Activated CD4-positive, alpha-beta memory T cell treated with anti-CD3 and anti-CD28 coated beads for 36 hours (primary cell): ENCODE measurements at regions not wholly inside any gene's neighbourhood (a gene's known extent, or its start where the extent isn't known, plus 50 kb on each side); places are given as distances from the start of the nearest gene placed in this dataset.
A peak's percentile ranks its signal among the peaks of the same experiment; 100 is the strongest.
"Not testable (repeated sequence)": the region's sequence is repeated elsewhere in the genome, so short reads cannot be mapped to it uniquely, and the experiment has no call there.

Experiments used
- CTCF ChIA-PET: fragments of 350-600 bp; sonication (Branson Sonifier 250); formaldehyde crosslinking; loops from one replicate; lab custom pipeline; 2021; ENCODE audit warnings: antibody characterized with exemption, inconsistent platforms; lab: Charles Lee
- POLR2A ChIA-PET: fragments of 350-600 bp; sonication (Branson Sonifier 250); formaldehyde crosslinking; loops from one replicate; lab custom pipeline; 2021; ENCODE audit warnings: antibody characterized with exemption; lab: Charles Lee
- DNase-seq: peaks from one replicate; pipeline ENCODE4 v3.0.0-alpha.2; 2020
- H3K27ac Mint-ChIP-seq: one replicate; pipeline ENCODE4 v1.8.0; 2021; ENCODE audit warnings: mixed read lengths
- H3K27me3 Mint-ChIP-seq: one replicate; pipeline ENCODE4 v1.8.0; 2021; ENCODE audit warnings: mixed read lengths
- H3K36me3 Mint-ChIP-seq: one replicate; pipeline ENCODE4 v1.8.0; 2021; ENCODE audit warnings: mixed read lengths
- H3K4me1 Mint-ChIP-seq: one replicate; pipeline ENCODE4 v1.8.0; 2021; ENCODE audit warnings: low read depth, mixed read lengths
- H3K4me3 Mint-ChIP-seq: one replicate; pipeline ENCODE4 v1.8.0; 2021; ENCODE audit warnings: mild to moderate bottlenecking, mixed read lengths
- H3K9me3 Mint-ChIP-seq: one replicate; pipeline ENCODE4 v1.8.0; 2021; ENCODE audit warnings: mixed read lengths
- intact Hi-C: fragments of 100-400 bp; cut with micrococcal nuclease; formaldehyde crosslinking; loops from one replicate; pipeline ENCODE4 v1.15.1; 2023

- H3K27me3 Mint-ChIP-seq, H3K27ac Mint-ChIP-seq, H3K9me3 Mint-ChIP-seq, DNase-seq, CTCF ChIA-PET, intact Hi-C loops, H3K36me3 Mint-ChIP-seq: not testable (repeated sequence)
- Mint-ChIP-seq H3K4me3 (peak overlapping the region; percentile 68), H3K4me1 (peaks cover 12% of the 10 kb centered on the region)
- POLR2A ChIA-PET, result interaction anchor here (1.0 kb wide), 1 partner anchor 30 kb away, joined by 5 read pairs; no protein-coding TSS in a partner anchor
Observed at GRCh38 chr10:3653303-3653702, 131.7 kb downstream of the KLF6 start.

- ChIA-PET CTCF (no interaction called here), POLR2A (interaction anchor here (1.0 to 1.1 kb wide), 4 partner anchors 30 to 129 kb away, joined by 3 to 5 read pairs (median 3); no protein-coding TSS in a partner anchor)
- peak; percentile 69 for DNase-seq
- Mint-ChIP-seq H3K4me3 (peak overlapping the region; percentile 68), H3K27ac (no peak overlapping the region), H3K9me3 (no peaks in the 10 kb centered on the region), H3K36me3 (no peaks in the 10 kb centered on the region), H3K27me3 (peaks cover 8% of the 10 kb centered on the region), H3K4me1 (peaks cover 12% of the 10 kb centered on the region)
- intact Hi-C loops, result no loop called here
Observed at GRCh38 chr10:3652886-3653285, 132.1 kb downstream of the KLF6 start.

- Mint-ChIP-seq H3K9me3 (no peaks in the 10 kb centered on the region), H3K27ac (no peak overlapping the region), H3K36me3 (no peaks in the 10 kb centered on the region), H3K27me3 (peaks cover 8% of the 10 kb centered on the region), H3K4me3 (no peak overlapping the region), H3K4me1 (peaks cover 14% of the 10 kb centered on the region)
- DNase-seq, result no peak
- ChIA-PET POLR2A (interaction anchor here (1.0 to 1.1 kb wide), 4 partner anchors 29 to 130 kb away, joined by 3 to 5 read pairs (median 3); no protein-coding TSS in a partner anchor), CTCF (no interaction called here)
- intact Hi-C loops, result no loop called here
Observed at GRCh38 chr10:3651969-3652653, 132.9 kb downstream of the KLF6 start.

GRCh38 chr10:3648576-3648975 is 136.4 kb downstream of the KLF6 start:
- no peak for DNase-seq
- H3K27ac Mint-ChIP-seq, result no peak overlapping the region
- no peaks in the 10 kb centered on the region for H3K9me3 Mint-ChIP-seq
- H3K27me3 Mint-ChIP-seq, result no peaks in the 10 kb centered on the region
- peak overlapping the region; percentile 0 for H3K4me3 Mint-ChIP-seq
- no peaks in the 10 kb centered on the region for H3K36me3 Mint-ChIP-seq
- POLR2A ChIA-PET, result no interaction called here
- intact Hi-C loops, result no loop called here
- CTCF ChIA-PET, result no interaction called here
- H3K4me1 Mint-ChIP-seq, result peaks cover 9% of the 10 kb centered on the region

- H3K4me3 Mint-ChIP-seq, result no peak overlapping the region
- H3K27ac Mint-ChIP-seq, result no peak overlapping the region
- H3K4me1 Mint-ChIP-seq, result peaks cover 9% of the 10 kb centered on the region
- no peaks in the 10 kb centered on the region for H3K36me3 Mint-ChIP-seq
- intact Hi-C loops, result no loop called here
- H3K27me3 Mint-ChIP-seq, result no peaks in the 10 kb centered on the region
- ChIA-PET POLR2A (no interaction called here), CTCF (no interaction called here)
- DNase-seq, result no peak
- H3K9me3 Mint-ChIP-seq, result no peaks in the 10 kb centered on the region
Observed at GRCh38 chr10:3648170-3648569, 136.8 kb downstream of the KLF6 start.

GRCh38 chr10:3647074-3647473 is 137.9 kb downstream of the KLF6 start:
- Mint-ChIP-seq H3K36me3 (no peaks in the 10 kb centered on the region), H3K27ac (no peak overlapping the region), H3K4me3 (no peak overlapping the region), H3K9me3 (no peaks in the 10 kb centered on the region), H3K27me3 (no peaks in the 10 kb centered on the region), H3K4me1 (peaks cover 4% of the 10 kb centered on the region)
- ChIA-PET POLR2A (no interaction called here), CTCF (no interaction called here)
- intact Hi-C loops, result no loop called here
- DNase-seq, result peak; percentile 29

- ChIA-PET CTCF (no interaction called here), POLR2A (no interaction called here)
- DNase-seq, result no peak
- H3K9me3 Mint-ChIP-seq, result no peaks in the 10 kb centered on the region
- H3K27me3 Mint-ChIP-seq, result no peaks in the 10 kb centered on the region
- peaks cover 4% of the 10 kb centered on the region for H3K4me1 Mint-ChIP-seq
- intact Hi-C loops, result no loop called here
- H3K4me3 Mint-ChIP-seq, result no peak overlapping the region
- no peak overlapping the region for H3K27ac Mint-ChIP-seq
- H3K36me3 Mint-ChIP-seq, result no peaks in the 10 kb centered on the region
Observed at GRCh38 chr10:3645406-3645805, 139.6 kb downstream of the KLF6 start.

GRCh38 chr10:3640816-3641215 is 144.2 kb downstream of the KLF6 start:
- no peak for DNase-seq
- Mint-ChIP-seq H3K27me3 (no peaks in the 10 kb centered on the region), H3K27ac (no peak overlapping the region), H3K9me3 (no peaks in the 10 kb centered on the region), H3K4me1 (no peaks in the 10 kb centered on the region), H3K36me3 (no peaks in the 10 kb centered on the region), H3K4me3 (no peak overlapping the region)
- intact Hi-C loops, result no loop called here
- ChIA-PET POLR2A (no interaction called here), CTCF (no interaction called here)

- no peaks in the 10 kb centered on the region for H3K27me3 Mint-ChIP-seq
- H3K9me3 Mint-ChIP-seq, result no peaks in the 10 kb centered on the region
- ChIA-PET CTCF (interaction anchor here (0.5 kb wide), 1 partner anchor 33 kb away, joined by 3 read pairs; no protein-coding TSS in a partner anchor), POLR2A (no interaction called here)
- no peak for DNase-seq
- intact Hi-C loops, result no loop called here
- H3K4me1 Mint-ChIP-seq, result no peaks in the 10 kb centered on the region
- no peak overlapping the region for H3K4me3 Mint-ChIP-seq
- no peak overlapping the region for H3K27ac Mint-ChIP-seq
- H3K36me3 Mint-ChIP-seq, result no peaks in the 10 kb centered on the region
Observed at GRCh38 chr10:3639546-3639945, 145.5 kb downstream of the KLF6 start.

GRCh38 chr10:3636356-3637181 is 148.4 kb downstream of the KLF6 start:
- no peak for DNase-seq
- no peak overlapping the region for H3K4me3 Mint-ChIP-seq
- H3K27ac Mint-ChIP-seq, result no peak overlapping the region
- CTCF ChIA-PET, result no interaction called here
- intact Hi-C loops, result no loop called here
- POLR2A ChIA-PET, result no interaction called here
- no peaks in the 10 kb centered on the region for H3K36me3 Mint-ChIP-seq
- H3K9me3 Mint-ChIP-seq, result no peaks in the 10 kb centered on the region
- H3K27me3 Mint-ChIP-seq, result no peaks in the 10 kb centered on the region
- peaks cover 2% of the 10 kb centered on the region for H3K4me1 Mint-ChIP-seq

- Mint-ChIP-seq H3K4me3 (no peak overlapping the region), H3K9me3 (no peaks in the 10 kb centered on the region), H3K36me3 (no peaks in the 10 kb centered on the region), H3K27me3 (no peaks in the 10 kb centered on the region), H3K4me1 (peaks cover 4% of the 10 kb centered on the region), H3K27ac (no peak overlapping the region)
- DNase-seq, result no peak
- ChIA-PET POLR2A (no interaction called here), CTCF (no interaction called here)
- intact Hi-C loops, result no loop called here
Observed at GRCh38 chr10:3635697-3636096, 149.3 kb downstream of the KLF6 start.

- DNase-seq, result no peak
- Mint-ChIP-seq H3K27me3 (no peaks in the 10 kb centered on the region), H3K36me3 (no peaks in the 10 kb centered on the region), H3K4me1 (peaks cover 4% of the 10 kb centered on the region), H3K4me3 (no peak overlapping the region), H3K27ac (no peak overlapping the region), H3K9me3 (no peaks in the 10 kb centered on the region)
- ChIA-PET POLR2A (no interaction called here), CTCF (no interaction called here)
- intact Hi-C loops, result no loop called here
Observed at GRCh38 chr10:3635211-3635671, 149.8 kb downstream of the KLF6 start.
